HPDE6-E6E7 (cell line): ENCODE measurements at regions not wholly inside any gene's neighbourhood (a gene's known extent, or its start where the extent isn't known, plus 50 kb on each side); places are given as distances from the start of the nearest gene placed in this dataset.

Source experiments
- DNase-seq: peaks from one replicate; pipeline ENCODE4 v3.0.0; 2011; ENCODE audit warnings: missing footprints; ENCODE audit errors: extremely low spot score

DNA sequence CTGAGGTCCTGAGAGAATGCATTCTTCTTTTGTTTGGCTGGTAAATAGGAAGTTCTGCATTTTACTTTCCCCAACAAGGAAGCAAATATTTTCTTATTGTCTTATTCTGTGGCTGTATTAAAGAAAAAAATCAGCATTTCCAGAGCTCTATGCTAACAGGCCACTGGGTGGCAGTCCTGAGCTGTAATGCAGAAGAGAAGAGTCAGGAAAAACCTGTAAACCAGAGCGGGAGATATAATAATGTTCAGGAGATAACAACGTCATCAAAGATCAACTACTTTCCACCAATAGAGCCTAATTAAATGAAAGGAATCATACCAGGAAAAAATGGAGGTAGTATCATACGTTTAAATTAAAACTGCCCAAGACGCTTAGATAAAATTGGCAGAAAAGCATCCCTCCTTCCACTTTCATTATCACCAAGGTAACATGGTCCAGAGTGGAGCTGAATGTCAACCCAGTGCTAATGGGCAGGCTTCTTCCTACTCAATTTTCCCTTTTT lies 55.6 kb upstream of the CARMIL1 start:
- peak; percentile 31 for DNase-seq

DNA sequence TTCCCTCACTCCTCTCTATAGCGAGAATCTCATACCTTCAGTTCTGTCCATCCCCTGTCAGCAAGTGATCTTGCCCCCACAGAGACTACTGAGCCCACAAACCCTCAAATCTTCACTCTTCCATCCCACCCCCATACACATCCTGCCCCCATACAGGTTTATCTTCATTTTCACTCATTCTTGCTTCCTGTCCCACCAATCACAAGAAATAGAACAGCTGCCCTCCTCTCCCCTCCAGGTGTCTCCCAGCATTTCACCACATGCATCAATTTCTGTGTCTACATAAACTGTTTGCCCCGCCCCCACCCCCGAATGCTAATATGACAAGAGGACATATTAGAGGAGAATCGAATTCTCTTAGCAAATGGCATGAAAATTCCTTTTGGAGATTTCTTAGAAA lies 54.9 kb upstream of the CARMIL1 start:
- DNase-seq = no peak

DNA sequence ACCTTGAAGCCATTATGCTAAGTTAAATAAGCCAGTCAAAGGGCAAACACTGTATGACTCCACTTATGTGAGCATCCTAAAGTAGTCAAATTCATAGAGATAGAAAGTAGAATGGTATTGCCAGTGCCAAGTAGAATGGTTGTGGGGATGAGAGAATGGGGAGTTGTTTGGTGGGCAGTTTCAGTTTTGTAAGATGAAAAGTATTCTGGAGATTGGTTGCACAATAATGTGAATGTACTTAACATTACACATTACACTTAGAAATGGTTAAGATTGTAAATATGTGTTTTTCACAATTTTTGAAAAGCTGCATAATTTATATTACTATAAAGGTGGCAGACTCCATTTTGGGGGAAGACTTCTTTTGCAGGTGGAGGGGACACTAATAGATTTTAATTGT lies 51.3 kb upstream of the CARMIL1 start:
- DNase-seq = no peak
